GM19372 (cell line): ENCODE measurements at regions not wholly inside any gene's neighbourhood (a gene's known extent, or its start where the extent isn't known, plus 50 kb on each side); places are given as distances from the start of the nearest gene placed in this dataset.

Source experiments
- ATAC-seq: cut with Tn5 transposase; IDR thresholded peaks from one replicate; pipeline ENCODE4 v1.9.1; 2021; ENCODE audit warnings: mild to moderate bottlenecking, low read depth, moderate library complexity; ENCODE audit not compliant: unreplicated experiment

- no peak for ATAC-seq
Measured at GRCh38 chr5:92908952-92909601, 671.9 kb downstream of the NR2F1-AS1 start.

GRCh38 chr5:92907938-92908606, 672.9 kb downstream of the NR2F1-AS1 start:
- peak; percentile 64 for ATAC-seq

- ATAC-seq: no peak
Measured at GRCh38 chr5:92906798-92907376, 674.1 kb downstream of the NR2F1-AS1 start.

GRCh38 chr5:92904021-92904420, 677.0 kb downstream of the NR2F1-AS1 start:
- ATAC-seq: no peak

GRCh38 chr5:92899611-92900010, 681.4 kb downstream of the NR2F1-AS1 start:
- ATAC-seq: no peak

- no peak for ATAC-seq
Measured at GRCh38 chr5:92896722-92897121, 684.3 kb downstream of the NR2F1-AS1 start.

GRCh38 chr5:92890841-92891244, 690.2 kb downstream of the NR2F1-AS1 start:
- ATAC-seq: no peak

GRCh38 chr5:92889140-92889539, 691.9 kb downstream of the NR2F1-AS1 start:
- no peak for ATAC-seq

- no peak for ATAC-seq
Measured at GRCh38 chr5:92887254-92887653, 693.8 kb downstream of the NR2F1-AS1 start.

GRCh38 chr5:92886751-92887150, 694.3 kb downstream of the NR2F1-AS1 start:
- no peak for ATAC-seq

- ATAC-seq: no peak
Measured at GRCh38 chr5:92885950-92886349, 695.1 kb downstream of the NR2F1-AS1 start.

GRCh38 chr5:92884469-92884868, 696.5 kb downstream of the NR2F1-AS1 start:
- no peak for ATAC-seq

GRCh38 chr5:92879806-92880543, 701.0 kb downstream of the NR2F1-AS1 start:
- ATAC-seq: no peak

GRCh38 chr5:92874790-92875189, 706.2 kb downstream of the NR2F1-AS1 start:
- ATAC-seq: no peak

- ATAC-seq: no peak
Measured at GRCh38 chr5:92868442-92868841, 712.6 kb downstream of the NR2F1-AS1 start.

- ATAC-seq: no peak
Measured at GRCh38 chr5:92864591-92864990, 716.4 kb downstream of the NR2F1-AS1 start.

- no peak for ATAC-seq
Measured at GRCh38 chr5:92863666-92864065, 717.4 kb downstream of the NR2F1-AS1 start.

GRCh38 chr5:92861531-92862285, 719.3 kb downstream of the NR2F1-AS1 start:
- no peak for ATAC-seq

- ATAC-seq: no peak
Measured at GRCh38 chr5:92860061-92860460, 721.0 kb downstream of the NR2F1-AS1 start.

GRCh38 chr5:92852219-92852618, 728.8 kb downstream of the NR2F1-AS1 start:
- ATAC-seq: no peak
